Osteoblast (primary cell): ENCODE measurements at regions not wholly inside any gene's neighbourhood (a gene's known extent, or its start where the extent isn't known, plus 50 kb on each side); places are given as distances from the start of the nearest gene placed in this dataset.

Experiments used
- DNase-seq: peaks from one replicate; pipeline ENCODE4 v3.0.0; 2011; ENCODE audit warnings: low spot score, mixed read lengths; ENCODE audit not compliant: insufficient read length; ENCODE audit errors: missing footprints
- H2AFZ ChIP-seq: 2 replicates; pipeline ENCODE4 v1.6.0; 2011; ENCODE audit warnings: mild to moderate bottlenecking, low read length
- H3K27ac ChIP-seq: 2 replicates; pipeline ENCODE4 v1.5.1; 2011; ENCODE audit warnings: mild to moderate bottlenecking, low read depth, low read length, moderate library complexity
- H3K27me3 ChIP-seq: 2 replicates; pipeline ENCODE4 v1.6.0; 2012; ENCODE audit warnings: mild to moderate bottlenecking, control low read depth, inconsistent platforms, low read length, moderate library complexity; ENCODE audit not compliant: insufficient read depth
- H3K36me3 ChIP-seq: 2 replicates; pipeline ENCODE4 v1.5.1; 2011; ENCODE audit warnings: mild to moderate bottlenecking, low read length, control low read depth, moderate library complexity; ENCODE audit not compliant: insufficient read depth
- H3K4me1 ChIP-seq: 2 replicates; pipeline ENCODE4 v1.5.1; 2011; ENCODE audit warnings: mild to moderate bottlenecking, low read length, control low read depth, moderate library complexity; ENCODE audit not compliant: insufficient read depth
- H3K4me2 ChIP-seq: 2 replicates; pipeline ENCODE4 v1.6.0; 2011; ENCODE audit warnings: mild to moderate bottlenecking, low read length; ENCODE audit not compliant: insufficient read depth
- H3K4me3 ChIP-seq: fragments of 200-600 bp; sonication (generic); 3 replicates; pipeline ENCODE4 v1.5.1; 2012; ENCODE audit warnings: mild to moderate bottlenecking, low read length, inconsistent platforms; ENCODE audit not compliant: insufficient read depth
- H3K79me2 ChIP-seq: 2 replicates; pipeline ENCODE4 v1.6.0; 2012; ENCODE audit warnings: mild to moderate bottlenecking, low read length, control low read depth, inconsistent platforms; ENCODE audit not compliant: insufficient read depth
- H3K9me3 ChIP-seq: 2 replicates; pipeline ENCODE4 v1.5.1; 2011; ENCODE audit warnings: low read depth, low read length, control low read depth
- H4K20me1 ChIP-seq: 2 replicates; pipeline ENCODE4 v1.6.0; 2012; ENCODE audit warnings: mild to moderate bottlenecking, low read length, control low read depth; ENCODE audit not compliant: insufficient read depth
- TF ChIP-seq, protein P1 (sequence below): IDR thresholded peaks from 2 replicates; pipeline ENCODE4 v1.5.1; 2011; ENCODE audit warnings: mild to moderate bottlenecking, low read depth, low read length, moderate library complexity; ENCODE audit errors: extremely low read depth

DNA sequence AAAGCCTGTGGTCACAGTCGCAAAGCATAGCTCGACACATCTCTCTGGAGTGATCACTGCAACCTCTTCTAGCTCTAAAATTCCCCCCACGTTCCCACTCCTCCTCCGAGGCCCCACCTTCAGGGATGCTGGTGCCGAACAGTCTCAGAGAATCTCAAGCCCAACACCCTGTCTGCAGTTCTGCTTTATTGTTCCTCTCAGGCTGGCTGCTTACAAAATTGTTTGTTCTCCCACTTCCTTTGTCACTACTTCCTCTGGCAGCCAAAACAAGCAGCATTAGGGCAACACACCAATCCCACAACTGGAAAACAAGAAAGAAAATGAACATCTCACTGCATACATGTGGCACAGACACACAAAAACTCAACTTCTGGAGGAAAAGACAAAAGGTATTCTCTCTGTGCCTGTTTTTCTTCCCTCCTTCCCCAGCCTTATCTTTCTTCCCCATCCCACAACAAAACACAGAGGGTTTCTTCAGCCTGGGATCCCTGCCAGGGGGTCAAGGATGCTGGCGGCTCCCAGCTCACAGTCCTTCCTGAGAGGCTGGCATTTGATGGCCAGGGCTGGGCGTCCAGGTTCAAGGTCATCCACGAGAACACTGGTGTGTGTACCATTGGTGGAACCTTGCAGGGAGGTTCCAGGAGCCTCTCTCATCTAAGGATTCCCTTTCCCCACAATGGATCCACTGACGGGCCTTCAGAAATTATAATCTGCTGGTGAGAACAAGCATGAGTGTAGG lies 108.4 kb downstream of the TMCO5A start:
- no peak overlapping the region for H3K4me2 ChIP-seq
- peak overlapping the region; percentile 49 for H2AFZ ChIP-seq
- H3K79me2 ChIP-seq, result no peaks in the 10 kb centered on the region
- no peak for DNase-seq
- TF ChIP-seq, protein P1, sequence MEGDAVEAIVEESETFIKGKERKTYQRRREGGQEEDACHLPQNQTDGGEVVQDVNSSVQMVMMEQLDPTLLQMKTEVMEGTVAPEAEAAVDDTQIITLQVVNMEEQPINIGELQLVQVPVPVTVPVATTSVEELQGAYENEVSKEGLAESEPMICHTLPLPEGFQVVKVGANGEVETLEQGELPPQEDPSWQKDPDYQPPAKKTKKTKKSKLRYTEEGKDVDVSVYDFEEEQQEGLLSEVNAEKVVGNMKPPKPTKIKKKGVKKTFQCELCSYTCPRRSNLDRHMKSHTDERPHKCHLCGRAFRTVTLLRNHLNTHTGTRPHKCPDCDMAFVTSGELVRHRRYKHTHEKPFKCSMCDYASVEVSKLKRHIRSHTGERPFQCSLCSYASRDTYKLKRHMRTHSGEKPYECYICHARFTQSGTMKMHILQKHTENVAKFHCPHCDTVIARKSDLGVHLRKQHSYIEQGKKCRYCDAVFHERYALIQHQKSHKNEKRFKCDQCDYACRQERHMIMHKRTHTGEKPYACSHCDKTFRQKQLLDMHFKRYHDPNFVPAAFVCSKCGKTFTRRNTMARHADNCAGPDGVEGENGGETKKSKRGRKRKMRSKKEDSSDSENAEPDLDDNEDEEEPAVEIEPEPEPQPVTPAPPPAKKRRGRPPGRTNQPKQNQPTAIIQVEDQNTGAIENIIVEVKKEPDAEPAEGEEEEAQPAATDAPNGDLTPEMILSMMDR, result no peak
- peaks cover 41% of the 10 kb centered on the region for H3K4me1 ChIP-seq
- no peaks in the 10 kb centered on the region for H4K20me1 ChIP-seq
- H3K36me3 ChIP-seq, result no peaks in the 10 kb centered on the region
- H3K27ac ChIP-seq, result no peak overlapping the region
- no peaks in the 10 kb centered on the region for H3K9me3 ChIP-seq
- no peaks in the 10 kb centered on the region for H3K27me3 ChIP-seq
- no peak overlapping the region for H3K4me3 ChIP-seq

DNA sequence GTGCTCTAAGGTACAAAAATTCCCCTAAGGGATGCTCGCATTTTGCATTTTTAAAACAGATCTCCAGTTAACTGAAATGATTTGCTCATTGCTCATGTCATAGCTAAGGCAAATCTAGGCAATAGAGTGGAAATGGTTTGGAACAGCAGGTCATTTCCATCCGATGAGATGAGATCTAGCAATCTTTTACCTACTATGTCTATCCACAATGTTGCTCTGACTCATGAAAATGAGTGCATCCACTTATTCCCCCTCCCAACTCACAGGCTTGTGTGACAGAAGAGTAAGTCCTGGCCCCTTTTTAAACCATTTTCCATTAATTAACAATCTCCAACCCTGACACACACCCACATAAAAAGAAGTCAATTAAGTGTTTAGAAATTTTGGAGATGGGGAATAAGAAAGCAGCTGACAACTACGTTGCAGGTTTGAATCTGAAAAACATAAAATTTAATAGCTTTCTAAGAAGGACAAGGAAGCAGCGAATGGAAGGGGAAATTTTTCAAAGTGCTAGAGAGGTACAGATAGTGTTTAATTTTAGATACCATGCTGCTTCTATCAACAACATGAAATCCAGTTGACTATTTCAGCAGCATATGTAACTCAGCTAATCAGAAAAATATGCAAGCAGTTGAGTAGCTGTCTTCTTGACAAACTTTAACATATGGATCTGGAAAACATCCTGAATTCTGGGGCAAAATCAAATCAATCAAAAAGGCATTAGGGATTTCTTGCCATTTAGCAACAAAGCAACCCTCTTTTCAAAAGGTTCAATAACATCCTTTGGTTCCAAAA lies 112.0 kb downstream of the TMCO5A start:
- Histone ChIP-seq H3K27ac (no peak overlapping the region), H4K20me1 (no peaks in the 10 kb centered on the region), H3K4me3 (no peak overlapping the region), H3K9me3 (no peaks in the 10 kb centered on the region), H3K4me2 (no peak overlapping the region), H2AFZ (no peak overlapping the region), H3K36me3 (no peaks in the 10 kb centered on the region), H3K79me2 (no peaks in the 10 kb centered on the region), H3K4me1 (peaks cover 31% of the 10 kb centered on the region), H3K27me3 (no peaks in the 10 kb centered on the region)
- DNase-seq, result no peak
- TF ChIP-seq, protein P1, result no peak

DNA sequence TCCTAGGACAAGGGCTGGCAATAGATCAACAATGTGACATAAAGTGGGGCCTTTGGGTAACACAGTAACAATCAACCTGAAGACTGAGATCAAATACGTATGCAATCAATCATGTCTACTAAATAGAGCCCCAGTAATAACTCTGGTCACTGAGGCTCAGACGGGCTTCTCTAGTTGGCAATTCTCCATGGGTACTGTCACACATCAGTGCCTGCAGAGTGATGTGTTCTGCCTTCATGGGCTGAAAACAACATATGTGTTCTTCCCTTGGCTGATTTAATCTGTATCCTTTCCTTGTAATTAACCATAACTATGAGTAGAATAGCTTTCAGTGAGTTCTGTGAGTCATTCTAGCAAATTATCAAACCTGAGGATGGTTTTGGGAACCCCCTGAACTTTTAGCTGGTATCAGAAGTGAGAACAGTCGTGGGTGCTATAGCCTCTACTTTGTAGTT lies 113.6 kb downstream of the TMCO5A start:
- H3K9me3 ChIP-seq, result no peaks in the 10 kb centered on the region
- no peaks in the 10 kb centered on the region for H3K27me3 ChIP-seq
- H4K20me1 ChIP-seq, result no peaks in the 10 kb centered on the region
- TF ChIP-seq, protein P1, result no peak
- no peak overlapping the region for H3K4me3 ChIP-seq
- peaks cover 18% of the 10 kb centered on the region for H3K4me1 ChIP-seq
- no peaks in the 10 kb centered on the region for H3K36me3 ChIP-seq
- no peak overlapping the region for H3K4me2 ChIP-seq
- no peak for DNase-seq
- H3K27ac ChIP-seq, result no peak overlapping the region
- no peak overlapping the region for H2AFZ ChIP-seq
- no peaks in the 10 kb centered on the region for H3K79me2 ChIP-seq

DNA sequence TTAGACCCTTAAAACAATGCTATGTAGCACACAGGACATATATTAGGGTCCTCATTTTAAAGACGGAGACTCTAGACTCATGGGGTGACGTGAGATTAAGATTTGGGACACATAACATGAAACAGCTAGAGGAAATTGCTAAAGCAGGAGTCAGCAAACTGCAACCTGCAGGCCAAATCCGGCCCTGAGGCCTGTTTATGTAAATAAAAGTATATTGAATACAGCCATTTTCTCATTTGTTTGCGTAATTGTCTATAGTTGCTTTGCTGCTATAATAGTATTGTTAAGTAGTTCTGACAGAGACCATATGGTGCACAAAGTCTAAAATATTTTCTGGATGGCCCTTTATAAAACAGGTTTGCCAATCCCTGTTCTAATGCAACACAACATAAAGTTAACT lies 115.5 kb downstream of the TMCO5A start:
- H3K36me3 ChIP-seq, result no peaks in the 10 kb centered on the region
- no peak for DNase-seq
- H3K27ac ChIP-seq, result peak overlapping the region; percentile 44
- H2AFZ ChIP-seq, result no peak overlapping the region
- TF ChIP-seq, protein P1, result no peak
- H3K27me3 ChIP-seq, result no peaks in the 10 kb centered on the region
- no peak overlapping the region for H3K4me3 ChIP-seq
- peaks cover 33% of the 10 kb centered on the region for H3K4me1 ChIP-seq
- no peaks in the 10 kb centered on the region for H3K9me3 ChIP-seq
- H3K4me2 ChIP-seq, result no peak overlapping the region
- H4K20me1 ChIP-seq, result no peaks in the 10 kb centered on the region
- H3K79me2 ChIP-seq, result no peaks in the 10 kb centered on the region
